HS-27A (cell line): ENCODE measurements at regions not wholly inside any gene's neighbourhood (a gene's known extent, or its start where the extent isn't known, plus 50 kb on each side); places are given as distances from the start of the nearest gene placed in this dataset.
A peak's percentile ranks its signal among the peaks of the same experiment; 100 is the strongest.

Experiments used
- DNase-seq: peaks from one replicate; pipeline ENCODE4 v3.0.0-alpha.2; 2012; ENCODE audit warnings: low read depth, missing footprints

- no peak for DNase-seq
Observed at GRCh38 chr2:219769090-219769910, 141.9 kb downstream of the SLC4A3 start.

GRCh38 chr2:219772103-219772635 is 144.7 kb downstream of the SLC4A3 start:
- DNase-seq = no peak

GRCh38 chr2:219772697-219773096 is 145.3 kb downstream of the SLC4A3 start:
- DNase-seq = no peak

GRCh38 chr2:219775506-219775905 is 148.1 kb downstream of the SLC4A3 start:
- DNase-seq = no peak

GRCh38 chr2:219777388-219777787 is 150.0 kb downstream of the SLC4A3 start:
- DNase-seq = no peak

- no peak for DNase-seq
Observed at GRCh38 chr2:219778189-219778588, 150.8 kb downstream of the SLC4A3 start.

GRCh38 chr2:219782737-219783348 is 155.4 kb downstream of the SLC4A3 start:
- no peak for DNase-seq

- DNase-seq = no peak
Observed at GRCh38 chr2:219783359-219783975, 156.0 kb downstream of the SLC4A3 start.

- DNase-seq = no peak
Observed at GRCh38 chr2:219784178-219784577, 156.7 kb downstream of the SLC4A3 start.

GRCh38 chr2:219789476-219789875 is 162.0 kb downstream of the SLC4A3 start:
- DNase-seq = no peak

- DNase-seq = no peak
Observed at GRCh38 chr2:219792446-219792845, 165.0 kb downstream of the SLC4A3 start.

GRCh38 chr2:219798430-219798829 is 171.0 kb downstream of the SLC4A3 start:
- DNase-seq = no peak

GRCh38 chr2:219803294-219803693 is 175.9 kb downstream of the SLC4A3 start:
- peak; percentile 3 for DNase-seq

- no peak for DNase-seq
Observed at GRCh38 chr2:219810895-219811294, 183.5 kb downstream of the SLC4A3 start.

GRCh38 chr2:219812672-219813071 is 185.2 kb downstream of the SLC4A3 start:
- DNase-seq = no peak

GRCh38 chr2:219820767-219821166 is 193.3 kb downstream of the SLC4A3 start:
- DNase-seq = no peak

GRCh38 chr2:219823574-219823973 is 196.1 kb downstream of the SLC4A3 start:
- DNase-seq = no peak

GRCh38 chr2:219824996-219825395 is 197.6 kb downstream of the SLC4A3 start:
- no peak for DNase-seq

GRCh38 chr2:219828127-219828526 is 200.7 kb downstream of the SLC4A3 start:
- DNase-seq = no peak

- no peak for DNase-seq
Observed at GRCh38 chr2:219829667-219830352, 202.4 kb downstream of the SLC4A3 start.

- DNase-seq = no peak
Observed at GRCh38 chr2:219830353-219830738, 202.9 kb downstream of the SLC4A3 start.

- DNase-seq = no peak
Observed at GRCh38 chr2:219831957-219832356, 204.5 kb downstream of the SLC4A3 start.
